ENCODE measurements at regions not wholly inside any gene's neighbourhood (a gene's known extent, or its start where the extent isn't known, plus 50 kb on each side); places are given as distances from the start of the nearest gene placed in this dataset.

DNA sequence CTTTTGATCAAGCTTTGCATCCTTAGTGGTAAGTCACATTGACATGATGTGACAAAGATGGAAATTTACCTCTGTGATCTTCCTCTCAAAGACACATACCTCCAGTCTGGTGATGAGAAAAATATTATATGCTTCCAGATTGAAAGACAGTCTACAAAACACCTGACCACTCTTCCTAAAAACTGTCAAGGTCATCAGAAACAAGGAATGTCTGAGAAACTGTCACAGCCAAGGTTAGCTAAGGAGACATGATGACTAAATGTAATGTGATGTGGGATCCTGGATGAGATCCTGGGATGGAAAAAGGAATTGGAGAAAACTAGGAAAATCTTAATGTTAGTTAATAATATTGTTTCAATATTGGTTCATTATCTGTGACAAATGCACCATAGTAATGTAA lies 226.6 kb upstream of the ST6GAL2 start:
- Histone ChIP-seq H3K9me3 (ENCODE audit: low read length) (no peaks in the 10 kb centered on the region), H2AFZ (ENCODE audit: low read depth, low read length) (no peak overlapping the region), H3K36me3 (ENCODE audit: insufficient read depth, low read length) (no peaks in the 10 kb centered on the region), H3K27me3 (ENCODE audit: insufficient read depth, low read depth, low read length) (no peaks in the 10 kb centered on the region), H3K4me2 (ENCODE audit: low read length) (no peak overlapping the region), H3K79me2 (replicated peaks; ENCODE audit: insufficient read depth, low read length) (no peaks in the 10 kb centered on the region), H3K27ac (ENCODE audit: low read length) (no peak overlapping the region), H3F3A (ENCODE audit: insufficient read depth, low read length, poor library complexity, severe bottlenecking) (no peaks in the 10 kb centered on the region), H3K9me2 (ENCODE audit: insufficient read depth, low read length) (no peaks in the 10 kb centered on the region), H3K4me3 (ENCODE audit: low read length) (no peak overlapping the region), H4K20me1 (ENCODE audit: insufficient read depth) (no peaks in the 10 kb centered on the region), H3K9ac (ENCODE audit: low read length) (no peak overlapping the region)
- TF ChIP-seq POLR2AphosphoS5 (IDR thresholded peaks at IDR 0.05): no peak
- TF ChIP-seq MXI1 (conservative IDR thresholded peaks at IDR 0.05; ENCODE audit: poor library complexity, severe bottlenecking): no peak
- TF ChIP-seq RAD21 (conservative IDR thresholded peaks at IDR 0.05): no peak
- no peak for TF ChIP-seq EP300 (conservative IDR thresholded peaks at IDR 0.05; ENCODE audit: poor library complexity, severe bottlenecking)
- TF ChIP-seq, protein P1, sequence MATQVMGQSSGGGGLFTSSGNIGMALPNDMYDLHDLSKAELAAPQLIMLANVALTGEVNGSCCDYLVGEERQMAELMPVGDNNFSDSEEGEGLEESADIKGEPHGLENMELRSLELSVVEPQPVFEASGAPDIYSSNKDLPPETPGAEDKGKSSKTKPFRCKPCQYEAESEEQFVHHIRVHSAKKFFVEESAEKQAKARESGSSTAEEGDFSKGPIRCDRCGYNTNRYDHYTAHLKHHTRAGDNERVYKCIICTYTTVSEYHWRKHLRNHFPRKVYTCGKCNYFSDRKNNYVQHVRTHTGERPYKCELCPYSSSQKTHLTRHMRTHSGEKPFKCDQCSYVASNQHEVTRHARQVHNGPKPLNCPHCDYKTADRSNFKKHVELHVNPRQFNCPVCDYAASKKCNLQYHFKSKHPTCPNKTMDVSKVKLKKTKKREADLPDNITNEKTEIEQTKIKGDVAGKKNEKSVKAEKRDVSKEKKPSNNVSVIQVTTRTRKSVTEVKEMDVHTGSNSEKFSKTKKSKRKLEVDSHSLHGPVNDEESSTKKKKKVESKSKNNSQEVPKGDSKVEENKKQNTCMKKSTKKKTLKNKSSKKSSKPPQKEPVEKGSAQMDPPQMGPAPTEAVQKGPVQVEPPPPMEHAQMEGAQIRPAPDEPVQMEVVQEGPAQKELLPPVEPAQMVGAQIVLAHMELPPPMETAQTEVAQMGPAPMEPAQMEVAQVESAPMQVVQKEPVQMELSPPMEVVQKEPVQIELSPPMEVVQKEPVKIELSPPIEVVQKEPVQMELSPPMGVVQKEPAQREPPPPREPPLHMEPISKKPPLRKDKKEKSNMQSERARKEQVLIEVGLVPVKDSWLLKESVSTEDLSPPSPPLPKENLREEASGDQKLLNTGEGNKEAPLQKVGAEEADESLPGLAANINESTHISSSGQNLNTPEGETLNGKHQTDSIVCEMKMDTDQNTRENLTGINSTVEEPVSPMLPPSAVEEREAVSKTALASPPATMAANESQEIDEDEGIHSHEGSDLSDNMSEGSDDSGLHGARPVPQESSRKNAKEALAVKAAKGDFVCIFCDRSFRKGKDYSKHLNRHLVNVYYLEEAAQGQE (IDR thresholded peaks at IDR 0.05; ENCODE audit: borderline replicate concordance): no peak
- TF ChIP-seq, protein P2, sequence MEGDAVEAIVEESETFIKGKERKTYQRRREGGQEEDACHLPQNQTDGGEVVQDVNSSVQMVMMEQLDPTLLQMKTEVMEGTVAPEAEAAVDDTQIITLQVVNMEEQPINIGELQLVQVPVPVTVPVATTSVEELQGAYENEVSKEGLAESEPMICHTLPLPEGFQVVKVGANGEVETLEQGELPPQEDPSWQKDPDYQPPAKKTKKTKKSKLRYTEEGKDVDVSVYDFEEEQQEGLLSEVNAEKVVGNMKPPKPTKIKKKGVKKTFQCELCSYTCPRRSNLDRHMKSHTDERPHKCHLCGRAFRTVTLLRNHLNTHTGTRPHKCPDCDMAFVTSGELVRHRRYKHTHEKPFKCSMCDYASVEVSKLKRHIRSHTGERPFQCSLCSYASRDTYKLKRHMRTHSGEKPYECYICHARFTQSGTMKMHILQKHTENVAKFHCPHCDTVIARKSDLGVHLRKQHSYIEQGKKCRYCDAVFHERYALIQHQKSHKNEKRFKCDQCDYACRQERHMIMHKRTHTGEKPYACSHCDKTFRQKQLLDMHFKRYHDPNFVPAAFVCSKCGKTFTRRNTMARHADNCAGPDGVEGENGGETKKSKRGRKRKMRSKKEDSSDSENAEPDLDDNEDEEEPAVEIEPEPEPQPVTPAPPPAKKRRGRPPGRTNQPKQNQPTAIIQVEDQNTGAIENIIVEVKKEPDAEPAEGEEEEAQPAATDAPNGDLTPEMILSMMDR (IDR thresholded peaks at IDR 0.05; ENCODE audit: poor library complexity, severe bottlenecking): no peak
- no peak for TF ChIP-seq SMC3 (conservative IDR thresholded peaks at IDR 0.05; ENCODE audit: poor library complexity)
- TF ChIP-seq TAF1 (IDR thresholded peaks at IDR 0.05; ENCODE audit: low read depth): no peak
- TF ChIP-seq EZH2 (IDR thresholded peaks at IDR 0.05; ENCODE audit: borderline replicate concordance, insufficient read depth, low read length, poor library complexity, severe bottlenecking): no peak

DNA sequence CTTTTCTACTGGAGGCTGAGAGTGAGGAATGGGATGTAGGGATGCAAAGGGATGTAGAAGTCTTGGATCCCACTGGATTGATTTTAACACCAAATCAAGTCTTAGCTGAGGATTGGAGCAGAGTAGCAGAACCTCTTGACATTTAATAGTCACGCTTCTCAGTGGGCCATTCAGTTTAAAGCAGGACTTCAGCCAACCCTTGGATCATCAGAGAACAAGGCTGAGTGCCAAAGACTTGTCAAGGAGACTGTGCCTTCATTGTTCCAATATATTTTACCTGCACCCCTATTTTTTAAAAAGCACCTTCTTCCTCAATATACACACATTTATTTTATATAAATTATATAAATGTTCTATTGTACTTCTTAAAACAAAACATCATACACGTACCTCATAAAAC lies 242.4 kb upstream of the ST6GAL2 start:
- Histone ChIP-seq H3K79me2 (replicated peaks; ENCODE audit: insufficient read depth, low read length) (no peaks in the 10 kb centered on the region), H3K27me3 (ENCODE audit: insufficient read depth, low read depth, low read length) (no peaks in the 10 kb centered on the region), H3K9me3 (ENCODE audit: low read length) (no peaks in the 10 kb centered on the region), H3K4me3 (ENCODE audit: low read length) (no peak overlapping the region), H4K20me1 (ENCODE audit: insufficient read depth) (no peaks in the 10 kb centered on the region), H3F3A (ENCODE audit: insufficient read depth, low read length, poor library complexity, severe bottlenecking) (no peaks in the 10 kb centered on the region), H3K36me3 (ENCODE audit: insufficient read depth, low read length) (no peaks in the 10 kb centered on the region), H2AFZ (ENCODE audit: low read depth, low read length) (no peak overlapping the region), H3K9me2 (ENCODE audit: insufficient read depth, low read length) (no peaks in the 10 kb centered on the region), H3K9ac (ENCODE audit: low read length) (no peak overlapping the region), H3K4me2 (ENCODE audit: low read length) (no peak overlapping the region), H3K27ac (ENCODE audit: low read length) (no peak overlapping the region)
- TF ChIP-seq TAF1 (IDR thresholded peaks at IDR 0.05; ENCODE audit: low read depth) (no peak), EP300 (conservative IDR thresholded peaks at IDR 0.05; ENCODE audit: poor library complexity, severe bottlenecking) (no peak), RAD21 (conservative IDR thresholded peaks at IDR 0.05) (no peak), MXI1 (conservative IDR thresholded peaks at IDR 0.05; ENCODE audit: poor library complexity, severe bottlenecking) (no peak), POLR2AphosphoS5 (IDR thresholded peaks at IDR 0.05) (no peak), SMC3 (conservative IDR thresholded peaks at IDR 0.05; ENCODE audit: poor library complexity) (no peak), EZH2 (IDR thresholded peaks at IDR 0.05; ENCODE audit: borderline replicate concordance, insufficient read depth, low read length, poor library complexity, severe bottlenecking) (no peak)
- TF ChIP-seq, protein P2 (IDR thresholded peaks at IDR 0.05; ENCODE audit: poor library complexity, severe bottlenecking): no peak
- TF ChIP-seq, protein P1 (IDR thresholded peaks at IDR 0.05; ENCODE audit: borderline replicate concordance): no peak
